Suprapubic skin (tissue), 4 donors: ENCODE measurements at regions not wholly inside any gene's neighbourhood (a gene's known extent, or its start where the extent isn't known, plus 50 kb on each side); places are given as distances from the start of the nearest gene placed in this dataset.

Experiments
- DNase-seq, 2 donors: peaks; one replicate each; pipeline ENCODE4 v3.0.0-alpha.2; 2019; ENCODE audit warnings: low spot score in 2 of 2
- H3K27ac ChIP-seq: fragments of 200-600 bp; sonication (generic); one replicate; pipeline ENCODE4 v1.5.1; 2019
- H3K27me3 ChIP-seq: fragments of 200-600 bp; sonication (generic); one replicate; pipeline ENCODE4 v1.5.1; 2019
- H3K36me3 ChIP-seq: fragments of 200-600 bp; sonication (generic); one replicate; pipeline ENCODE4 v1.5.1; 2019
- H3K4me1 ChIP-seq: fragments of 200-600 bp; sonication (generic); one replicate; pipeline ENCODE4 v1.5.1; 2019
- H3K4me3 ChIP-seq: fragments of 200-600 bp; sonication (generic); one replicate; pipeline ENCODE4 v1.5.1; 2019; ENCODE audit warnings: mild to moderate bottlenecking
- H3K9me3 ChIP-seq: fragments of 200-600 bp; sonication (generic); one replicate; pipeline ENCODE4 v1.5.1; 2019
- CTCF ChIP-seq, 2 donors: fragments of 200-600 bp in 1 of 2; fragments of 450-650 bp in 1 of 2; sonication (generic) in 1 of 2; IDR thresholded peaks; one replicate each; pipeline ENCODE4 v1.5.1; 2016 to 2019; ENCODE audit warnings: antibody characterized with exemption in 2 of 2, mild to moderate bottlenecking in 1 of 2, moderate library complexity in 1 of 2
- EP300 ChIP-seq: sonication (generic); formaldehyde crosslinking; IDR thresholded peaks from one replicate; pipeline ENCODE4 v1.6.1; 2017; ENCODE audit warnings: antibody characterized with exemption
- POLR2A ChIP-seq, 2 donors: fragments of 450-650 bp; IDR thresholded peaks; one replicate each; pipeline ENCODE4 v1.6.1; 2017; ENCODE audit warnings: antibody characterized with exemption in 2 of 2, mild to moderate bottlenecking in 2 of 2, moderate library complexity in 2 of 2
- POLR2AphosphoS5 ChIP-seq, 3 donors: sonication (generic); formaldehyde crosslinking; IDR thresholded peaks; one replicate each; pipeline ENCODE4 v1.6.1; 2017; ENCODE audit warnings: antibody characterized with exemption in 3 of 3
- WGBS: methylation state at CpG from one replicate; pipeline ENCODE4 v1.1.5; 2018; 5-methylcytosine and 5-hydroxymethylcytosine counted together

GRCh38 chr1:101077849-101078248 lies 52.3 kb upstream of the DPH5 start:
- H3K4me3 ChIP-seq, result no peak overlapping the region
- no peaks in the 10 kb centered on the region for H3K4me1 ChIP-seq
- no peaks in the 10 kb centered on the region for H3K36me3 ChIP-seq
- TF ChIP-seq EP300 (no peak), POLR2AphosphoS5 (IDR thresholded peaks at IDR 0.05) (no peak), POLR2A (IDR thresholded peaks at IDR 0.05) (no peak), CTCF (IDR thresholded peaks at IDR 0.05) (no peak)
- no peak for DNase-seq
- no peaks in the 10 kb centered on the region for H3K9me3 ChIP-seq
- no peak overlapping the region for H3K27ac ChIP-seq
- WGBS, result 96% methylated on average over 4 of the region's 4 CpGs
- H3K27me3 ChIP-seq, result no peaks in the 10 kb centered on the region

GRCh38 chr1:101075926-101076325 lies 50.3 kb upstream of the DPH5 start:
- DNase-seq, result no peak

More at GRCh38 chr1:101075926-101076325, 50.3 kb upstream of the DPH5 start:
- H3K27me3 ChIP-seq, result no peaks in the 10 kb centered on the region
- H3K4me1 ChIP-seq, result no peaks in the 10 kb centered on the region
- no peaks in the 10 kb centered on the region for H3K9me3 ChIP-seq
- 93% methylated on average over 2 of the region's 2 CpGs for WGBS
- no peak overlapping the region for H3K27ac ChIP-seq
- H3K4me3 ChIP-seq, result no peak overlapping the region
- TF ChIP-seq CTCF (IDR thresholded peaks at IDR 0.05) (no peak), POLR2AphosphoS5 (IDR thresholded peaks at IDR 0.05) (no peak), EP300 (no peak), POLR2A (IDR thresholded peaks at IDR 0.05) (no peak)
- H3K36me3 ChIP-seq, result no peaks in the 10 kb centered on the region
